ENCODE measurements at regions not wholly inside any gene's neighbourhood (a gene's known extent, or its start where the extent isn't known, plus 50 kb on each side); places are given as distances from the start of the nearest gene placed in this dataset.

GRCh38 chr5:110343616-110344015 is 382.9 kb downstream of the TMEM232 start:
- Histone ChIP-seq H3K9me1 (replicated peaks; ENCODE audit: control insufficient read depth, extremely low read depth, insufficient read depth, low read length) (no peaks in the 10 kb centered on the region), H3K4me1 (ENCODE audit: control insufficient read depth, extremely low read depth, insufficient read depth, low read length) (no peaks in the 10 kb centered on the region), H3K9me3 (replicated peaks; ENCODE audit: control insufficient read depth, insufficient read depth, low read length) (no peaks in the 10 kb centered on the region), H3K9ac (replicated peaks; ENCODE audit: extremely low read depth, insufficient read depth, low read length) (no peak overlapping the region), H2AFZ (ENCODE audit: low read depth, low read length) (no peak overlapping the region), H3K4me2 (ENCODE audit: insufficient read depth, low read length) (no peak overlapping the region), H3K4me3 (replicated peaks in 1 of 3; ENCODE audit: insufficient read depth in 1 of 3, low read depth in 1 of 3, low read length in 3 of 3) (no peak overlapping the region), H3K36me3 (ENCODE audit: control insufficient read depth in 2 of 2, extremely low read depth in 1 of 2, insufficient read depth in 2 of 2, low read length in 2 of 2) (no peaks in the 10 kb centered on the region), H3K27me3 (ENCODE audit: control insufficient read depth in 2 of 2, insufficient read depth in 2 of 2, low read length in 2 of 2) (no peaks in the 10 kb centered on the region), H4K20me1 (replicated peaks; ENCODE audit: control insufficient read depth, extremely low read depth, insufficient read depth, low read length) (no peaks in the 10 kb centered on the region), H3K79me2 (ENCODE audit: control insufficient read depth, insufficient read depth, low read length) (no peaks in the 10 kb centered on the region), H3K27ac (ENCODE audit: insufficient read depth, low read depth, low read length) (no peak overlapping the region)
- DNase-seq (ENCODE audit: low read depth, low spot score), result no peak
- no TSS peak for BruUV-seq (replicated peaks)
- FAIRE-seq, result no peak
- TF ChIP-seq MYC (IDR thresholded peaks at IDR 0.05; ENCODE audit: low read depth, low read length) (no peak), POLR2AphosphoS5 (IDR thresholded peaks at IDR 0.05; ENCODE audit: insufficient read depth, low read depth, low read length) (no peak), FOS (IDR thresholded peaks at IDR 0.05; ENCODE audit: borderline replicate concordance, insufficient read depth, low read length) (no peak), JUN (IDR thresholded peaks at IDR 0.05; ENCODE audit: borderline replicate concordance, insufficient read depth, insufficient read length, low read depth) (no peak), POLR2A (IDR thresholded peaks at IDR 0.05; ENCODE audit: low read depth, low read length) (no peak), GATA2 (IDR thresholded peaks at IDR 0.05; ENCODE audit: insufficient read depth, insufficient read length, low read depth, low read length) (no peak), EZH2 (IDR thresholded peaks at IDR 0.05; ENCODE audit: borderline replicate concordance, low read depth, low read length, severe bottlenecking) (no peak), CTCF (IDR thresholded peaks at IDR 0.05; ENCODE audit: extremely low read depth in 1 of 2, insufficient read depth in 1 of 2, low read depth in 1 of 2, low read length in 2 of 2) (no peak)
- TF ChIP-seq, protein P1, sequence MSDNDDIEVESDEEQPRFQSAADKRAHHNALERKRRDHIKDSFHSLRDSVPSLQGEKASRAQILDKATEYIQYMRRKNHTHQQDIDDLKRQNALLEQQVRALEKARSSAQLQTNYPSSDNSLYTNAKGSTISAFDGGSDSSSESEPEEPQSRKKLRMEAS (IDR thresholded peaks at IDR 0.05; ENCODE audit: insufficient read depth, insufficient read length), result no peak
- dilution Hi-C loops (cut with MboI; ENCODE audit: extremely low pct_ligation_motif_present, low sequenced_read_pairs), result no loop called here
- intact Hi-C loops (cut with micrococcal nuclease), result no loop called here
- ChIA-PET CTCF (no interaction called here), POLR2A (no interaction called here)

Data from endothelial cell of umbilical vein (primary cell).